SK-N-SH treated with all-trans-retinoic acid at 6 μM for 48 hours (cell line): ENCODE measurements at regions not wholly inside any gene's neighbourhood (a gene's known extent, or its start where the extent isn't known, plus 50 kb on each side); places are given as distances from the start of the nearest gene placed in this dataset.

ENCODE experiments used
- ATAC-seq: fragments of 200-7000 bp; cut with Tn5 transposase; 3 replicates; pipeline ENCODE4 v1.9.1; 2020; ENCODE audit warnings: mild to moderate bottlenecking, moderate library complexity
- BACH2 ChIP-seq: fragments of 250-450 bp; sonication (Bioruptor Pico); IDR thresholded peaks from 2 replicates; pipeline ENCODE4 v1.9.0; 2021; ENCODE audit warnings: mild to moderate bottlenecking, borderline replicate concordance
- CREB5 ChIP-seq: fragments of 250-450 bp; sonication (Bioruptor Pico); IDR thresholded peaks from 2 replicates; pipeline ENCODE4 v1.5.1; 2020; ENCODE audit warnings: low read depth, mild to moderate bottlenecking, moderate library complexity
- CSDC2 ChIP-seq: fragments of 250-450 bp; sonication (Bioruptor Pico); IDR thresholded peaks from 2 replicates; pipeline ENCODE4 v1.5.0; 2020; ENCODE audit warnings: mild to moderate bottlenecking, moderate library complexity
- ESRRG ChIP-seq: fragments of 250-450 bp; sonication (Bioruptor Pico); IDR thresholded peaks from 2 replicates; pipeline ENCODE4 v1.6.1; 2021; ENCODE audit warnings: mild to moderate bottlenecking
- GLIS3 ChIP-seq: fragments of 250-450 bp; sonication (Bioruptor Pico); IDR thresholded peaks from 2 replicates; pipeline ENCODE4 v1.5.0; 2020; ENCODE audit warnings: mild to moderate bottlenecking, moderate library complexity
- POU6F1 ChIP-seq: fragments of 250-450 bp; sonication (Bioruptor Pico); IDR thresholded peaks from 2 replicates; pipeline ENCODE4 v1.8.0; 2021; ENCODE audit warnings: low read depth, mild to moderate bottlenecking, moderate library complexity, borderline replicate concordance
- RARB ChIP-seq: fragments of 250-450 bp; sonication (Bioruptor Pico); IDR thresholded peaks from 2 replicates; pipeline ENCODE4 v1.8.0; 2021; ENCODE audit warnings: mild to moderate bottlenecking, moderate library complexity
- SNAI2 ChIP-seq: fragments of 250-450 bp; sonication (Bioruptor Pico); IDR thresholded peaks from 2 replicates; pipeline ENCODE4 v1.5.0; 2020; ENCODE audit warnings: mild to moderate bottlenecking, moderate library complexity
- TCF4 ChIP-seq: fragments of 250-450 bp; sonication (Bioruptor Pico); IDR thresholded peaks from 2 replicates; pipeline ENCODE4 v1.8.0; 2021; ENCODE audit warnings: mild to moderate bottlenecking, moderate library complexity, borderline replicate concordance
- TOX ChIP-seq: fragments of 250-450 bp; sonication (Bioruptor Pico); IDR thresholded peaks from 2 replicates; pipeline ENCODE4 v1.8.0; 2021; ENCODE audit warnings: mild to moderate bottlenecking, moderate library complexity, borderline replicate concordance
- ZC3H10 ChIP-seq: fragments of 250-450 bp; sonication (Bioruptor Pico); IDR thresholded peaks from 2 replicates; pipeline ENCODE4 v1.5.1; 2021; ENCODE audit warnings: mild to moderate bottlenecking, moderate library complexity
- ZFP30 ChIP-seq: fragments of 450-650 bp; formaldehyde crosslinking; IDR thresholded peaks from 2 replicates; pipeline ENCODE4 v1.5.0; 2022; ENCODE audit warnings: mild to moderate bottlenecking, moderate library complexity
- ZNF565 ChIP-seq: fragments of 450-650 bp; formaldehyde crosslinking; conservative IDR thresholded peaks from 2 replicates; pipeline ENCODE4 v1.5.0; 2020; ENCODE audit warnings: low read depth, mild to moderate bottlenecking, moderate library complexity
- ZNF70 ChIP-seq: fragments of 450-650 bp; formaldehyde crosslinking; IDR thresholded peaks from 2 replicates; pipeline ENCODE4 v1.5.0; 2020; ENCODE audit warnings: mild to moderate bottlenecking, moderate library complexity
- ZNF8 ChIP-seq: fragments of 450-650 bp; formaldehyde crosslinking; IDR thresholded peaks from 2 replicates; pipeline ENCODE4 v1.5.0; 2020; ENCODE audit warnings: mild to moderate bottlenecking, moderate library complexity
- TF ChIP-seq, protein P1 (sequence below): fragments of 250-450 bp; sonication (Bioruptor Pico); IDR thresholded peaks from 2 replicates; pipeline ENCODE4 v1.5.1; 2021; ENCODE audit warnings: mild to moderate bottlenecking, moderate library complexity
- TF ChIP-seq, protein P2 (sequence below): fragments of 250-450 bp; sonication (Bioruptor Pico); IDR thresholded peaks from 2 replicates; pipeline ENCODE4 v1.5.0; 2020; ENCODE audit warnings: mild to moderate bottlenecking, moderate library complexity
- TF ChIP-seq, protein P3 (sequence below): fragments of 250-450 bp; sonication (Bioruptor Pico); IDR thresholded peaks from 2 replicates; pipeline ENCODE4 v1.8.0; 2020; ENCODE audit warnings: mild to moderate bottlenecking, moderate library complexity, borderline replicate concordance

GRCh38 chr11:27287205-27287604 lies 75.8 kb downstream of the CCDC34 start:
- no peak for ATAC-seq
- no peak for TF ChIP-seq BACH2 (CRISPR knock-in tag)
- no peak for TF ChIP-seq GLIS3
- no peak for TF ChIP-seq TCF4 (CRISPR knock-in tag)
- no peak for TF ChIP-seq ZNF70 (CRISPR knock-in tag)
- TF ChIP-seq TOX (CRISPR knock-in tag): no peak
- TF ChIP-seq, protein P1, sequence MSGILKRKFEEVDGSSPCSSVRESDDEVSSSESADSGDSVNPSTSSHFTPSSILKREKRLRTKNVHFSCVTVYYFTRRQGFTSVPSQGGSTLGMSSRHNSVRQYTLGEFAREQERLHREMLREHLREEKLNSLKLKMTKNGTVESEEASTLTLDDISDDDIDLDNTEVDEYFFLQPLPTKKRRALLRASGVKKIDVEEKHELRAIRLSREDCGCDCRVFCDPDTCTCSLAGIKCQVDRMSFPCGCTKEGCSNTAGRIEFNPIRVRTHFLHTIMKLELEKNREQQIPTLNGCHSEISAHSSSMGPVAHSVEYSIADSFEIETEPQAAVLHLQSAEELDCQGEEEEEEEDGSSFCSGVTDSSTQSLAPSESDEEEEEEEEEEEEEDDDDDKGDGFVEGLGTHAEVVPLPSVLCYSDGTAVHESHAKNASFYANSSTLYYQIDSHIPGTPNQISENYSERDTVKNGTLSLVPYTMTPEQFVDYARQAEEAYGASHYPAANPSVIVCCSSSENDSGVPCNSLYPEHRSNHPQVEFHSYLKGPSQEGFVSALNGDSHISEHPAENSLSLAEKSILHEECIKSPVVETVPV (CRISPR knock-in tag): no peak
- no peak for TF ChIP-seq ZNF565 (CRISPR knock-in tag)
- TF ChIP-seq ZFP30 (CRISPR knock-in tag): no peak
- TF ChIP-seq SNAI2: no peak

DNA sequence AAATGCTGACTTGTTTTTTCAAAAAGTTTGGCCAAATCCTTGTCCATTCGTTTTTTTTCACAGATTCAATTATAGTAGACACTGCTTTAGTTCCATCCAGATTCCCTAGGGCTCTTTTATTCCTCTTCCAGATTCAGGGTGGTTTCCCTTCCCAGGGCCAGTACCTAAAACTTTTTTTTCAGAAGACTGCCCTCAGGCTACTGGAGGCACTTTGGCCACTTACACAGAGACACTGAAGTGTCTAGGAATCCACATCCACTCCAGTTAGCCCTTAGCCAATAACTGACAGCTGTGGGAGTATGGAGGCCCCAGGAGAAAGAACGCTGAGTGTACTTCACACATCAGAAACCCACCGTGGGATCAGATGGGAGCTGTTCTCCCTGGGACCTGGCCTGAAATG lies 77.3 kb downstream of the CCDC34 start:
- ATAC-seq: no peak
- TF ChIP-seq BACH2 (CRISPR knock-in tag) (no peak), CREB5 (CRISPR knock-in tag) (no peak), ZNF70 (CRISPR knock-in tag) (no peak)

GRCh38 chr11:27282806-27283205 lies 80.2 kb downstream of the CCDC34 start:
- no peak for TF ChIP-seq ZNF70 (CRISPR knock-in tag)
- TF ChIP-seq ZNF8 (CRISPR knock-in tag): no peak
- TF ChIP-seq CSDC2 (CRISPR knock-in tag): no peak
- TF ChIP-seq RARB (CRISPR knock-in tag): no peak
- no peak for TF ChIP-seq TOX (CRISPR knock-in tag)
- TF ChIP-seq SNAI2: no peak
- no peak for TF ChIP-seq ZC3H10 (CRISPR knock-in tag)
- TF ChIP-seq ZFP30 (CRISPR knock-in tag): no peak
- TF ChIP-seq, protein P2, sequence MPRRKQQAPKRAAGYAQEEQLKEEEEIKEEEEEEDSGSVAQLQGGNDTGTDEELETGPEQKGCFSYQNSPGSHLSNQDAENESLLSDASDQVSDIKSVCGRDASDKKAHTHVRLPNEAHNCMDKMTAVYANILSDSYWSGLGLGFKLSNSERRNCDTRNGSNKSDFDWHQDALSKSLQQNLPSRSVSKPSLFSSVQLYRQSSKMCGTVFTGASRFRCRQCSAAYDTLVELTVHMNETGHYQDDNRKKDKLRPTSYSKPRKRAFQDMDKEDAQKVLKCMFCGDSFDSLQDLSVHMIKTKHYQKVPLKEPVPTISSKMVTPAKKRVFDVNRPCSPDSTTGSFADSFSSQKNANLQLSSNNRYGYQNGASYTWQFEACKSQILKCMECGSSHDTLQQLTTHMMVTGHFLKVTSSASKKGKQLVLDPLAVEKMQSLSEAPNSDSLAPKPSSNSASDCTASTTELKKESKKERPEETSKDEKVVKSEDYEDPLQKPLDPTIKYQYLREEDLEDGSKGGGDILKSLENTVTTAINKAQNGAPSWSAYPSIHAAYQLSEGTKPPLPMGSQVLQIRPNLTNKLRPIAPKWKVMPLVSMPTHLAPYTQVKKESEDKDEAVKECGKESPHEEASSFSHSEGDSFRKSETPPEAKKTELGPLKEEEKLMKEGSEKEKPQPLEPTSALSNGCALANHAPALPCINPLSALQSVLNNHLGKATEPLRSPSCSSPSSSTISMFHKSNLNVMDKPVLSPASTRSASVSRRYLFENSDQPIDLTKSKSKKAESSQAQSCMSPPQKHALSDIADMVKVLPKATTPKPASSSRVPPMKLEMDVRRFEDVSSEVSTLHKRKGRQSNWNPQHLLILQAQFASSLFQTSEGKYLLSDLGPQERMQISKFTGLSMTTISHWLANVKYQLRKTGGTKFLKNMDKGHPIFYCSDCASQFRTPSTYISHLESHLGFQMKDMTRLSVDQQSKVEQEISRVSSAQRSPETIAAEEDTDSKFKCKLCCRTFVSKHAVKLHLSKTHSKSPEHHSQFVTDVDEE (CRISPR knock-in tag): no peak
- no peak for TF ChIP-seq CREB5 (CRISPR knock-in tag)
- no peak for TF ChIP-seq POU6F1 (CRISPR knock-in tag)
- TF ChIP-seq GLIS3: no peak
- TF ChIP-seq, protein P3, sequence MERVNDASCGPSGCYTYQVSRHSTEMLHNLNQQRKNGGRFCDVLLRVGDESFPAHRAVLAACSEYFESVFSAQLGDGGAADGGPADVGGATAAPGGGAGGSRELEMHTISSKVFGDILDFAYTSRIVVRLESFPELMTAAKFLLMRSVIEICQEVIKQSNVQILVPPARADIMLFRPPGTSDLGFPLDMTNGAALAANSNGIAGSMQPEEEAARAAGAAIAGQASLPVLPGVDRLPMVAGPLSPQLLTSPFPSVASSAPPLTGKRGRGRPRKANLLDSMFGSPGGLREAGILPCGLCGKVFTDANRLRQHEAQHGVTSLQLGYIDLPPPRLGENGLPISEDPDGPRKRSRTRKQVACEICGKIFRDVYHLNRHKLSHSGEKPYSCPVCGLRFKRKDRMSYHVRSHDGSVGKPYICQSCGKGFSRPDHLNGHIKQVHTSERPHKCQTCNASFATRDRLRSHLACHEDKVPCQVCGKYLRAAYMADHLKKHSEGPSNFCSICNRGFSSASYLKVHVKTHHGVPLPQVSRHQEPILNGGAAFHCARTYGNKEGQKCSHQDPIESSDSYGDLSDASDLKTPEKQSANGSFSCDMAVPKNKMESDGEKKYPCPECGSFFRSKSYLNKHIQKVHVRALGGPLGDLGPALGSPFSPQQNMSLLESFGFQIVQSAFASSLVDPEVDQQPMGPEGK (CRISPR knock-in tag): no peak
- TF ChIP-seq ESRRG (CRISPR knock-in tag): no peak
- peak; percentile 24; the same call in 1 of the 3 replicates for ATAC-seq
